ENCODE measurements at regions not wholly inside any gene's neighbourhood (a gene's known extent, or its start where the extent isn't known, plus 50 kb on each side); places are given as distances from the start of the nearest gene placed in this dataset.

GRCh38 chr14:26008290-26008689 lies 589.5 kb downstream of the NOVA1 start:
- no peak overlapping the region for H3K4ac ChIP-seq (ENCODE audit: low read depth, low read length)
- H3K4me2 ChIP-seq (ENCODE audit: low read length): no peak overlapping the region
- no peak overlapping the region for H4K5ac ChIP-seq (ENCODE audit: low read length)
- no peaks in the 10 kb centered on the region for H3K4me1 ChIP-seq (ENCODE audit: control insufficient read depth, low read depth, low read length)
- no peak overlapping the region for H3K9ac ChIP-seq (ENCODE audit: low read length)
- H3K23ac ChIP-seq (ENCODE audit: low read length): no peak overlapping the region
- H3K79me2 ChIP-seq (ENCODE audit: control insufficient read depth, insufficient read depth, low read length): no peaks in the 10 kb centered on the region
- H2BK15ac ChIP-seq (replicated peaks; ENCODE audit: low read depth): no peak overlapping the region
- no peak overlapping the region for H3K18ac ChIP-seq (ENCODE audit: low read length)
- no peak overlapping the region for H4K8ac ChIP-seq (ENCODE audit: low read depth, low read length)
- no peak overlapping the region for H2BK120ac ChIP-seq (ENCODE audit: low read depth, low read length)
- peak; percentile 85 for DNase-seq
- no peaks in the 10 kb centered on the region for H3K79me1 ChIP-seq (ENCODE audit: low read length)
- H3K27me3 ChIP-seq (ENCODE audit: insufficient read depth, low read length, poor library complexity): no peaks in the 10 kb centered on the region
- H2BK5ac ChIP-seq (ENCODE audit: low read length): no peak overlapping the region
- H3K27ac ChIP-seq (ENCODE audit: low read depth, low read length): no peak overlapping the region
- no peak overlapping the region for H2AK5ac ChIP-seq (ENCODE audit: low read length)
- no peak overlapping the region for H3K56ac ChIP-seq (ENCODE audit: low read length)
- no CpG with 5 or more reads among the region's 2 CpGs for WGBS (ENCODE audit: extremely low coverage, insufficient coverage, low lambda C conversion rate)
- no peak overlapping the region for H3K4me3 ChIP-seq (ENCODE audit: low read length)
- no peaks in the 10 kb centered on the region for H3K36me3 ChIP-seq (ENCODE audit: control insufficient read depth, insufficient read depth, low read length)

- no peak overlapping the region for H3K56ac ChIP-seq (ENCODE audit: low read length)
- H3K4me1 ChIP-seq (ENCODE audit: control insufficient read depth, low read depth, low read length): no peaks in the 10 kb centered on the region
- no peak overlapping the region for H3K4me3 ChIP-seq (ENCODE audit: low read length)
- H3K4ac ChIP-seq (ENCODE audit: low read depth, low read length): no peak overlapping the region
- no peaks in the 10 kb centered on the region for H3K79me1 ChIP-seq (ENCODE audit: low read length)
- H2BK15ac ChIP-seq (replicated peaks; ENCODE audit: low read depth): no peak overlapping the region
- no peaks in the 10 kb centered on the region for H3K36me3 ChIP-seq (ENCODE audit: control insufficient read depth, insufficient read depth, low read length)
- H4K8ac ChIP-seq (ENCODE audit: low read depth, low read length): no peak overlapping the region
- no peak overlapping the region for H3K4me2 ChIP-seq (ENCODE audit: low read length)
- no peaks in the 10 kb centered on the region for H3K79me2 ChIP-seq (ENCODE audit: control insufficient read depth, insufficient read depth, low read length)
- no peaks in the 10 kb centered on the region for H3K27me3 ChIP-seq (ENCODE audit: insufficient read depth, low read length, poor library complexity)
- H4K5ac ChIP-seq (ENCODE audit: low read length): no peak overlapping the region
- no peak overlapping the region for H3K9ac ChIP-seq (ENCODE audit: low read length)
- H2BK5ac ChIP-seq (ENCODE audit: low read length): no peak overlapping the region
- no peak overlapping the region for H3K27ac ChIP-seq (ENCODE audit: low read depth, low read length)
- no peak overlapping the region for H2AK5ac ChIP-seq (ENCODE audit: low read length)
- no peak overlapping the region for H3K18ac ChIP-seq (ENCODE audit: low read length)
- H2BK120ac ChIP-seq (ENCODE audit: low read depth, low read length): no peak overlapping the region
- H3K23ac ChIP-seq (ENCODE audit: low read length): no peak overlapping the region
- no peak for DNase-seq
- WGBS (ENCODE audit: extremely low coverage, insufficient coverage, low lambda C conversion rate): no CpG with 5 or more reads among the region's 2 CpGs
Observed at GRCh38 chr14:26004342-26004741, 593.5 kb downstream of the NOVA1 start.

GRCh38 chr14:25993830-25994229 lies 604.0 kb downstream of the NOVA1 start:
- Histone ChIP-seq H3K4ac (ENCODE audit: low read depth, low read length) (no peak overlapping the region), H3K4me3 (ENCODE audit: low read length) (no peak overlapping the region), H3K79me1 (ENCODE audit: low read length) (no peaks in the 10 kb centered on the region), H3K56ac (ENCODE audit: low read length) (no peak overlapping the region), H3K27me3 (ENCODE audit: insufficient read depth, low read length, poor library complexity) (no peaks in the 10 kb centered on the region), H4K5ac (ENCODE audit: low read length) (no peak overlapping the region), H3K23ac (ENCODE audit: low read length) (no peak overlapping the region), H3K4me1 (ENCODE audit: control insufficient read depth, low read depth, low read length) (no peaks in the 10 kb centered on the region), H3K9ac (ENCODE audit: low read length) (no peak overlapping the region), H2AK5ac (ENCODE audit: low read length) (no peak overlapping the region), H3K18ac (ENCODE audit: low read length) (no peak overlapping the region), H3K27ac (ENCODE audit: low read depth, low read length) (no peak overlapping the region), H2BK5ac (ENCODE audit: low read length) (no peak overlapping the region), H4K8ac (ENCODE audit: low read depth, low read length) (no peak overlapping the region), H3K79me2 (ENCODE audit: control insufficient read depth, insufficient read depth, low read length) (no peaks in the 10 kb centered on the region), H3K36me3 (ENCODE audit: control insufficient read depth, insufficient read depth, low read length) (no peaks in the 10 kb centered on the region), H2BK15ac (replicated peaks; ENCODE audit: low read depth) (no peak overlapping the region), H2BK120ac (ENCODE audit: low read depth, low read length) (no peak overlapping the region), H3K4me2 (ENCODE audit: low read length) (no peak overlapping the region)
- no peak for DNase-seq

- no CpG with 5 or more reads among the region's 3 CpGs for WGBS (ENCODE audit: extremely low coverage, insufficient coverage, low lambda C conversion rate)
- no peak overlapping the region for H4K8ac ChIP-seq (ENCODE audit: low read depth, low read length)
Observed at GRCh38 chr14:25988536-25988935, 609.3 kb downstream of the NOVA1 start.

GRCh38 chr14:25955772-25956171 lies 642.1 kb downstream of the NOVA1 start:
- Histone ChIP-seq H3K79me1 (ENCODE audit: low read length) (no peaks in the 10 kb centered on the region), H3K23ac (ENCODE audit: low read length) (no peak overlapping the region)
- WGBS (ENCODE audit: extremely low coverage, insufficient coverage, low lambda C conversion rate): no CpG with 5 or more reads among the region's 3 CpGs

More at GRCh38 chr14:25988536-25988935, 609.3 kb downstream of the NOVA1 start:
- H3K4me1 ChIP-seq (ENCODE audit: control insufficient read depth, low read depth, low read length): no peaks in the 10 kb centered on the region
- H3K27ac ChIP-seq (ENCODE audit: low read depth, low read length): no peak overlapping the region
- H3K56ac ChIP-seq (ENCODE audit: low read length): no peak overlapping the region
- no peak overlapping the region for H3K4me2 ChIP-seq (ENCODE audit: low read length)
- H2BK15ac ChIP-seq (replicated peaks; ENCODE audit: low read depth): no peak overlapping the region
- H4K5ac ChIP-seq (ENCODE audit: low read length): no peak overlapping the region
- H3K79me1 ChIP-seq (ENCODE audit: low read length): no peaks in the 10 kb centered on the region
- no peaks in the 10 kb centered on the region for H3K27me3 ChIP-seq (ENCODE audit: insufficient read depth, low read length, poor library complexity)
- no peak overlapping the region for H3K4ac ChIP-seq (ENCODE audit: low read depth, low read length)
- no peak overlapping the region for H2BK120ac ChIP-seq (ENCODE audit: low read depth, low read length)
- H3K9ac ChIP-seq (ENCODE audit: low read length): no peak overlapping the region
- H2AK5ac ChIP-seq (ENCODE audit: low read length): no peak overlapping the region
- H3K79me2 ChIP-seq (ENCODE audit: control insufficient read depth, insufficient read depth, low read length): no peaks in the 10 kb centered on the region
- H3K4me3 ChIP-seq (ENCODE audit: low read length): no peak overlapping the region
- no peak for DNase-seq
- H3K18ac ChIP-seq (ENCODE audit: low read length): no peak overlapping the region
- no peak overlapping the region for H3K23ac ChIP-seq (ENCODE audit: low read length)
- no peaks in the 10 kb centered on the region for H3K36me3 ChIP-seq (ENCODE audit: control insufficient read depth, insufficient read depth, low read length)
- H2BK5ac ChIP-seq (ENCODE audit: low read length): no peak overlapping the region

GRCh38 chr14:25953532-25954139 lies 644.2 kb downstream of the NOVA1 start:
- H3K4me1 ChIP-seq (ENCODE audit: control insufficient read depth, low read depth, low read length): no peaks in the 10 kb centered on the region
- no peaks in the 10 kb centered on the region for H3K79me1 ChIP-seq (ENCODE audit: low read length)
- no peak for DNase-seq
- no peak overlapping the region for H3K4ac ChIP-seq (ENCODE audit: low read depth, low read length)
- H3K9ac ChIP-seq (ENCODE audit: low read length): no peak overlapping the region
- no peak overlapping the region for H2BK120ac ChIP-seq (ENCODE audit: low read depth, low read length)
- H2BK15ac ChIP-seq (replicated peaks; ENCODE audit: low read depth): no peak overlapping the region
- no peak overlapping the region for H4K8ac ChIP-seq (ENCODE audit: low read depth, low read length)
- no peak overlapping the region for H3K56ac ChIP-seq (ENCODE audit: low read length)
- H2AK5ac ChIP-seq (ENCODE audit: low read length): no peak overlapping the region
- WGBS (ENCODE audit: extremely low coverage, insufficient coverage, low lambda C conversion rate): no CpG with 5 or more reads among the region's 5 CpGs
- no peaks in the 10 kb centered on the region for H3K79me2 ChIP-seq (ENCODE audit: control insufficient read depth, insufficient read depth, low read length)
- H3K36me3 ChIP-seq (ENCODE audit: control insufficient read depth, insufficient read depth, low read length): no peaks in the 10 kb centered on the region
- H3K27ac ChIP-seq (ENCODE audit: low read depth, low read length): no peak overlapping the region
- H2BK5ac ChIP-seq (ENCODE audit: low read length): no peak overlapping the region
- no peak overlapping the region for H3K23ac ChIP-seq (ENCODE audit: low read length)
- H4K5ac ChIP-seq (ENCODE audit: low read length): no peak overlapping the region
- H3K27me3 ChIP-seq (ENCODE audit: insufficient read depth, low read length, poor library complexity): no peaks in the 10 kb centered on the region
- no peak overlapping the region for H3K4me2 ChIP-seq (ENCODE audit: low read length)
- no peak overlapping the region for H3K18ac ChIP-seq (ENCODE audit: low read length)
- no peak overlapping the region for H3K4me3 ChIP-seq (ENCODE audit: low read length)

More at GRCh38 chr14:25955772-25956171, 642.1 kb downstream of the NOVA1 start:
- Histone ChIP-seq H3K4ac (ENCODE audit: low read depth, low read length) (no peak overlapping the region), H3K27ac (ENCODE audit: low read depth, low read length) (no peak overlapping the region), H3K4me1 (ENCODE audit: control insufficient read depth, low read depth, low read length) (no peaks in the 10 kb centered on the region), H2BK120ac (ENCODE audit: low read depth, low read length) (no peak overlapping the region), H3K36me3 (ENCODE audit: control insufficient read depth, insufficient read depth, low read length) (no peaks in the 10 kb centered on the region), H3K56ac (ENCODE audit: low read length) (no peak overlapping the region), H2AK5ac (ENCODE audit: low read length) (no peak overlapping the region), H3K9ac (ENCODE audit: low read length) (no peak overlapping the region), H2BK5ac (ENCODE audit: low read length) (no peak overlapping the region), H3K27me3 (ENCODE audit: insufficient read depth, low read length, poor library complexity) (no peaks in the 10 kb centered on the region), H4K8ac (ENCODE audit: low read depth, low read length) (no peak overlapping the region), H3K18ac (ENCODE audit: low read length) (no peak overlapping the region), H4K5ac (ENCODE audit: low read length) (no peak overlapping the region), H3K79me2 (ENCODE audit: control insufficient read depth, insufficient read depth, low read length) (no peaks in the 10 kb centered on the region), H2BK15ac (replicated peaks; ENCODE audit: low read depth) (no peak overlapping the region), H3K4me3 (ENCODE audit: low read length) (no peak overlapping the region), H3K4me2 (ENCODE audit: low read length) (no peak overlapping the region)
- DNase-seq: no peak

All from mesendoderm (in vitro differentiated cells).